NB4 (cell line): ENCODE measurements at regions not wholly inside any gene's neighbourhood (a gene's known extent, or its start where the extent isn't known, plus 50 kb on each side); places are given as distances from the start of the nearest gene placed in this dataset.
"Not testable (repeated sequence)": the region's sequence is repeated elsewhere in the genome, so short reads cannot be mapped to it uniquely, and the experiment has no call there.

Experiments used
- DNase-seq: peaks from one replicate; pipeline ENCODE4 v3.0.0; 2010; ENCODE audit warnings: low read depth
- H3K4me3 ChIP-seq: one replicate; pipeline ENCODE4 v1.5.1; 2011; ENCODE audit warnings: mild to moderate bottlenecking, low read depth, low read length, moderate library complexity
- MAX ChIP-seq: IDR thresholded peaks from 2 replicates; pipeline ENCODE4 v1.6.1; 2011; ENCODE audit warnings: low read depth, low read length
- MYC ChIP-seq: IDR thresholded peaks from 2 replicates; pipeline ENCODE4 v1.6.1; 2011; ENCODE audit warnings: low read depth, low read length
- POLR2A ChIP-seq: IDR thresholded peaks from 2 replicates; pipeline ENCODE4 v1.6.1; 2011; ENCODE audit warnings: mild to moderate bottlenecking; ENCODE audit not compliant: insufficient read length; ENCODE audit errors: extremely low read depth
- TF ChIP-seq, protein P1 (sequence below): IDR thresholded peaks from one replicate; pipeline ENCODE4 v1.5.1; 2012; ENCODE audit warnings: low read depth, low read length

- TF ChIP-seq POLR2A, result no peak
- TF ChIP-seq, protein P1, sequence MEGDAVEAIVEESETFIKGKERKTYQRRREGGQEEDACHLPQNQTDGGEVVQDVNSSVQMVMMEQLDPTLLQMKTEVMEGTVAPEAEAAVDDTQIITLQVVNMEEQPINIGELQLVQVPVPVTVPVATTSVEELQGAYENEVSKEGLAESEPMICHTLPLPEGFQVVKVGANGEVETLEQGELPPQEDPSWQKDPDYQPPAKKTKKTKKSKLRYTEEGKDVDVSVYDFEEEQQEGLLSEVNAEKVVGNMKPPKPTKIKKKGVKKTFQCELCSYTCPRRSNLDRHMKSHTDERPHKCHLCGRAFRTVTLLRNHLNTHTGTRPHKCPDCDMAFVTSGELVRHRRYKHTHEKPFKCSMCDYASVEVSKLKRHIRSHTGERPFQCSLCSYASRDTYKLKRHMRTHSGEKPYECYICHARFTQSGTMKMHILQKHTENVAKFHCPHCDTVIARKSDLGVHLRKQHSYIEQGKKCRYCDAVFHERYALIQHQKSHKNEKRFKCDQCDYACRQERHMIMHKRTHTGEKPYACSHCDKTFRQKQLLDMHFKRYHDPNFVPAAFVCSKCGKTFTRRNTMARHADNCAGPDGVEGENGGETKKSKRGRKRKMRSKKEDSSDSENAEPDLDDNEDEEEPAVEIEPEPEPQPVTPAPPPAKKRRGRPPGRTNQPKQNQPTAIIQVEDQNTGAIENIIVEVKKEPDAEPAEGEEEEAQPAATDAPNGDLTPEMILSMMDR, result no peak
- TF ChIP-seq MAX, result no peak
- no peak for TF ChIP-seq MYC
- no peak for DNase-seq
- H3K4me3 ChIP-seq, result no peak overlapping the region
Measured at GRCh38 chr13:79936368-79937136, 404.4 kb downstream of the SPRY2 start.

GRCh38 chr13:79935121-79935520 lies 405.8 kb downstream of the SPRY2 start:
- H3K4me3 ChIP-seq, result no peak overlapping the region
- TF ChIP-seq POLR2A (no peak), MAX (no peak), MYC (no peak)
- TF ChIP-seq, protein P1, result no peak
- DNase-seq, result no peak

GRCh38 chr13:79933389-79933788 lies 407.5 kb downstream of the SPRY2 start:
- no peak overlapping the region for H3K4me3 ChIP-seq
- TF ChIP-seq, protein P1, result no peak
- TF ChIP-seq MAX (no peak), MYC (no peak)
- no peak for DNase-seq

DNA sequence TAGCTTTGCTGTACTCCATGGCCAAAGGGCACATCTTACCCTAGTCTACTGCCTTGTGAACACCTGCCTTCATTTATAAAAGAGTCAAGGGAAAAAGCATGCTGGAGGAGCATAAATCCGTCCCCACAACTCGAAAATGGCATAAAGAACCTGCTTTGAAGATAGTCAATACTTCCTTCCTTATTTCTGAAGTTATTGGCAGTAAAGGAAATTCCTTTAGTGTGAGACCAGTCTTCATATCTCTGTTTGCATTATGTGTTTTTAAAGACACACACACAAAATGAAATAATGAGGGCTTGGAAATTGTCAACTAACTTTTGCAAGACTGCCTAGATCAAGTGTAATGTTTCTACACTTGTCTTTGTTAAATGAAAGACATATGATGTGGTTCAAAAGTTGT lies 408.4 kb downstream of the SPRY2 start:
- TF ChIP-seq, protein P1, result no peak
- TF ChIP-seq POLR2A (no peak), MAX (no peak), MYC (no peak)
- no peak for DNase-seq
- H3K4me3 ChIP-seq, result no peak overlapping the region

DNA sequence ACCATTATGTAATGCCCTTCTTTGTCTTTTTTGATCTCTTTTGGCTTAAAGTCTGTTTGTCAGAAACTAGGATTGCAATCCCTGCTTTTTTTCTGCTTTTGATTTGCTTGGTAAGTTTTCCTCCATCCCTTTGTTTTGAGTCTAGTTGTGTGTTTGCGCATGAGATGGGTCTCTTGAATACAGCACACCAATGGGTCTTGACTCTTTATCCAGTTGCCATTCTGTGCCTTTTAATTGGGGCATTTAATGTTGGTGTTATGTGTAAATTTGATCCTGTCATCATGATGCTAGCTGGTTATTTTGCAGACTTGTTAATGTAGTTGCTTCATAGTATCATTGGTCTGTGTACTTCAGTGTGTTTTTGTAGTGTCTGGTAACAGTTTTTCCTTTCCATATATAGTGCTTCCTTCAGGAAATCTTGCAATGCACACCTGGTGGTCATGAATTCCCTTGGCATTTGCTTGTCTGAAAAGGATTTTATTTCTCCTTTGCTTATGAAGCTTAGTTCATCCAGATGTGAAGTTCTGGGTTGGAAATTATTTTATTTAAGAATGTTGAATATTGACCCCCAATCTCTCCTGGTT lies 416.9 kb downstream of the SPRY2 start:
- H3K4me3 ChIP-seq, DNase-seq: not testable (repeated sequence)

DNA sequence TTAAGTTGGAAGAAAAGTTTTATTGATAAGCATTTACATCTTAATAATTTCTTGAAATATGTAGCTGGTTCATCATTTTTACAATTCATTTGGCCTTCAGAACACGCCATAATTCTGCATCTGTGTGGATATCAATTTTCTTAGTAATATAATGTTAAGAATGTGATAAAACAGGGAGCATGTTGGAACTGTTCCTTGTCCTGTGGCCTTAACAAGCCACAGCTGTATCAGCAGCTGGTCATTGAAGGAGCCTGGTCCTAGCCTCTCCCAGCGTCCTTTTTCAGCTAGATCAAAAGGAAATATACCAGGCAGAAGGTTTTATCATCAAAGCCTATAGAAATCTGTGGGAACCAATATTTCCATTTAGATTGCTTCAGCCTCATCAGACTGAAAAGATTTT lies 421.8 kb downstream of the SPRY2 start:
- TF ChIP-seq, protein P1, result no peak
- TF ChIP-seq MAX (no peak), POLR2A (no peak), MYC (no peak)
- no peak overlapping the region for H3K4me3 ChIP-seq

More for the DNA sequence above, 421.8 kb downstream of the SPRY2 start:
- no peak for DNase-seq
